ENCODE measurements at regions not wholly inside any gene's neighbourhood (a gene's known extent, or its start where the extent isn't known, plus 50 kb on each side); places are given as distances from the start of the nearest gene placed in this dataset.

DNA sequence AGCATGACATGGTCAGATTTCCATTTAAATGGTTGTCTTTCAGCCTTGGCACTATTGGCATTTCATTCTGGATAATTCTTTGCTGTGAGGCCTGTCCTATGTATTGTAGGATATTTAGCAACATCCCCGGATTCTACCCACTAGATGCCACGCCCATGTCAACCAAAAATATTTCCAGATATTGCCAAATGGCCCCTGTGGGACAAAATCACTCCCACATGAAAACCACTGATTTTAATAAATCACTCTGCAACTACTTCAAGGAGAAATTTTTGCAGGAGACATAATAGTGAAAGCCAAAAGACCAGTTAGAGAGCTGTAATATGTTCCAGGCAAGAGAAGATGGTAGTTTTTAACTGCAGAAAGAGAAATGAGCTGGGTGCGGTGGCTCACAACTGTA is 55.9 kb upstream of the RARB start:
- no peak for DNase-seq
- Histone ChIP-seq H3K4me1 (ENCODE audit: insufficient read depth, low read length) (no peaks in the 10 kb centered on the region), H3K27me3 (ENCODE audit: insufficient read depth, low read length) (no peaks in the 10 kb centered on the region), H3K36me3 (ENCODE audit: insufficient read depth, low read length) (no peaks in the 10 kb centered on the region), H3K27ac (ENCODE audit: low read depth, low read length) (no peak overlapping the region), H3K9me3 (ENCODE audit: control insufficient read depth in 1 of 2, low read length in 2 of 2) (no peaks in the 10 kb centered on the region), H3K4me3 (ENCODE audit: low read length in 2 of 2) (no peak overlapping the region)
- Mint-ChIP-seq H3K4me1 (no peaks in the 10 kb centered on the region), H3K27ac (no peak overlapping the region), H3K27me3 (no peaks in the 10 kb centered on the region), H3K36me3 (no peaks in the 10 kb centered on the region), H3K9me3 (peaks cover 0 to 9% (median 3%) of the 10 kb centered on the region in 8 donors), H3K4me3 (no peak overlapping the region)
- ChIA-PET POLR2A (ENCODE audit: partially characterized antibody) (no interaction called here), CTCF (ENCODE audit: partially characterized antibody) (no interaction called here)
- intact Hi-C loops (cut with micrococcal nuclease): no loop called here

- intact Hi-C loops (cut with micrococcal nuclease): no loop called here
- H3K27me3 Mint-ChIP-seq: no peaks in the 10 kb centered on the region
- no peak overlapping the region for H3K27ac Mint-ChIP-seq
- Histone ChIP-seq H3K9me3 (ENCODE audit: control insufficient read depth in 1 of 2, low read length in 2 of 2) (no peaks in the 10 kb centered on the region), H3K36me3 (ENCODE audit: insufficient read depth, low read length) (no peaks in the 10 kb centered on the region), H3K4me1 (ENCODE audit: insufficient read depth, low read length) (no peaks in the 10 kb centered on the region), H3K4me3 (ENCODE audit: low read length in 2 of 2) (no peak overlapping the region), H3K27me3 (ENCODE audit: insufficient read depth, low read length) (no peaks in the 10 kb centered on the region), H3K27ac (ENCODE audit: low read depth, low read length) (no peak overlapping the region)
- H3K36me3 Mint-ChIP-seq: no peaks in the 10 kb centered on the region
- ChIA-PET POLR2A (ENCODE audit: partially characterized antibody) (no interaction called here), CTCF (ENCODE audit: partially characterized antibody) (no interaction called here)
- H3K4me1 Mint-ChIP-seq: no peaks in the 10 kb centered on the region
- DNase-seq: no peak
- H3K4me3 Mint-ChIP-seq: no peak overlapping the region
- peaks cover 0 to 9% (median 3%) of the 10 kb centered on the region in 8 donors for H3K9me3 Mint-ChIP-seq
Measured at GRCh38 chr3:25376340-25376739, 51.7 kb upstream of the RARB start.

DNA sequence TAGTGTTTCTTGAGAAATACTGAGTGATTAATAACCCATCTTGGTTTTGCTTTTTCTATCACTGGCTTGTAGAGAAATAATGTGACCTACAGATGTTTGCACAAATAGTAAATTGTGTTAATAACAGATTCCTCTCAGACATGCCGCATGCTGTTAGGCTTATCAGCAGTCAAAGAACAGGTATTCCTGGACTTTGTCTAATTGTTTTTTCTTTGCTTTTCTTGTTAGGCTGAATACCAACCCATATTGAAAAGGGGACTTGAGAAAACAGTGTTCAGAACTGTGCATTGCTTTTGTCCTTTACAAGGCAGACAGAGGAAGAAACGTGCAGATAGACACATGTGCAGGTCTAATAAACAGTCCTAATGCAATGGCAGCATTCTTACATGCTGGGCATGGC is 51.0 kb upstream of the RARB start:
- Mint-ChIP-seq H3K9me3 (peaks cover 0 to 9% (median 5%) of the 10 kb centered on the region in 8 donors), H3K36me3 (no peaks in the 10 kb centered on the region), H3K4me3 (no peak overlapping the region), H3K27ac (no peak overlapping the region), H3K4me1 (no peaks in the 10 kb centered on the region), H3K27me3 (no peaks in the 10 kb centered on the region)
- POLR2A ChIA-PET (ENCODE audit: partially characterized antibody): no interaction called here
- Histone ChIP-seq H3K4me3 (ENCODE audit: low read length in 2 of 2) (no peak overlapping the region), H3K36me3 (ENCODE audit: insufficient read depth, low read length) (no peaks in the 10 kb centered on the region), H3K27ac (ENCODE audit: low read depth, low read length) (no peak overlapping the region), H3K4me1 (ENCODE audit: insufficient read depth, low read length) (no peaks in the 10 kb centered on the region), H3K27me3 (ENCODE audit: insufficient read depth, low read length) (no peaks in the 10 kb centered on the region), H3K9me3 (ENCODE audit: control insufficient read depth in 1 of 2, low read length in 2 of 2) (no peaks in the 10 kb centered on the region)
- CTCF ChIA-PET (ENCODE audit: partially characterized antibody): no interaction called here
- intact Hi-C loops (cut with micrococcal nuclease): no loop called here
- DNase-seq: no peak
